Effector CD8-positive, alpha-beta T cell (primary cell): ENCODE measurements at regions not wholly inside any gene's neighbourhood (a gene's known extent, or its start where the extent isn't known, plus 50 kb on each side); places are given as distances from the start of the nearest gene placed in this dataset.
"Not testable (repeated sequence)": the region's sequence is repeated elsewhere in the genome, so short reads cannot be mapped to it uniquely, and the experiment has no call there.

ENCODE experiments used
- DNase-seq: peaks from one replicate; lab custom pipeline; 2025; lab: John Stamatoyannopoulos, UW

- DNase-seq, result no peak
These were observed 240.4 kb upstream of the RREB1 start for GRCh38 chr6:6867404-6867799.

- DNase-seq, result no peak
These were observed 238.7 kb upstream of the RREB1 start for GRCh38 chr6:6869094-6869493.

- no peak for DNase-seq
These were observed 236.8 kb upstream of the RREB1 start for GRCh38 chr6:6870921-6871320.

GRCh38 chr6:6872459-6873344 lies 235.1 kb upstream of the RREB1 start:
- DNase-seq, result no peak

GRCh38 chr6:6873778-6874177 lies 234.0 kb upstream of the RREB1 start:
- no peak for DNase-seq

- no peak for DNase-seq
These were observed 231.8 kb upstream of the RREB1 start for GRCh38 chr6:6875818-6876470.

GRCh38 chr6:6877792-6878191 lies 230.0 kb upstream of the RREB1 start:
- DNase-seq, result not testable (repeated sequence)

GRCh38 chr6:6878887-6879585 lies 228.7 kb upstream of the RREB1 start:
- no peak for DNase-seq

GRCh38 chr6:6879586-6879974 lies 228.2 kb upstream of the RREB1 start:
- not testable (repeated sequence) for DNase-seq

- no peak for DNase-seq
These were observed 226.9 kb upstream of the RREB1 start for GRCh38 chr6:6880745-6881437.

- no peak for DNase-seq
These were observed 226.1 kb upstream of the RREB1 start for GRCh38 chr6:6881438-6882225.

GRCh38 chr6:6882592-6882991 lies 225.2 kb upstream of the RREB1 start:
- DNase-seq, result no peak

GRCh38 chr6:6883011-6883410 lies 224.8 kb upstream of the RREB1 start:
- DNase-seq, result no peak

- no peak for DNase-seq
These were observed 223.6 kb upstream of the RREB1 start for GRCh38 chr6:6884193-6884627.

GRCh38 chr6:6884916-6885315 lies 222.8 kb upstream of the RREB1 start:
- DNase-seq, result no peak

- DNase-seq, result no peak
These were observed 222.1 kb upstream of the RREB1 start for GRCh38 chr6:6885521-6886170.

- no peak for DNase-seq
These were observed 221.4 kb upstream of the RREB1 start for GRCh38 chr6:6886171-6886885.

- no peak for DNase-seq
These were observed 220.9 kb upstream of the RREB1 start for GRCh38 chr6:6886886-6887285.

- DNase-seq, result no peak
These were observed 218.2 kb upstream of the RREB1 start for GRCh38 chr6:6889601-6890000.

GRCh38 chr6:6890400-6890858 lies 217.3 kb upstream of the RREB1 start:
- no peak for DNase-seq
